HG03460 (cell line): ENCODE measurements at regions not wholly inside any gene's neighbourhood (a gene's known extent, or its start where the extent isn't known, plus 50 kb on each side); places are given as distances from the start of the nearest gene placed in this dataset.
"Not testable (repeated sequence)": the region's sequence is repeated elsewhere in the genome, so short reads cannot be mapped to it uniquely, and the experiment has no call there.

Experiments
- ATAC-seq: cut with Tn5 transposase; IDR thresholded peaks from one replicate; pipeline ENCODE4 v1.9.1; 2021; ENCODE audit not compliant: unreplicated experiment

DNA sequence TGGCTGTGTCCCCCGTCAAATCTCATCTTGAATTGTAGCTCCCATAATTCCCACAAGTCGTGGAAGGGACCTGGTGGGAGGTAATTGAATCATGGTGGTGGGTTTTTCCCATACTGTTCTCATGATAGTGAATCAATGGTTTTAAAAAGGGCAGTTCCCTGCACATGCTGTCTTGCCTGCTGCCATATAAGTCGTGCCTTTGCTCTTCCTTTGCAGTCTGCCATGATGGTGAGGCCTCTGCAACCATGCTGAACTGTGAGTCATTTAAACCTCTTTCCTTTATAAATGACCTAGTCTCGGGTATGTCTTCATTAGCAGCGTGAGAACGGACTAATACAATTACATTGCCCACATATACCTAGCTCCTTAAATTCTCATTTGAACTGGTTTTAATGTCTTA lies 353.0 kb upstream of the KLF4 start:
- no peak for ATAC-seq

DNA sequence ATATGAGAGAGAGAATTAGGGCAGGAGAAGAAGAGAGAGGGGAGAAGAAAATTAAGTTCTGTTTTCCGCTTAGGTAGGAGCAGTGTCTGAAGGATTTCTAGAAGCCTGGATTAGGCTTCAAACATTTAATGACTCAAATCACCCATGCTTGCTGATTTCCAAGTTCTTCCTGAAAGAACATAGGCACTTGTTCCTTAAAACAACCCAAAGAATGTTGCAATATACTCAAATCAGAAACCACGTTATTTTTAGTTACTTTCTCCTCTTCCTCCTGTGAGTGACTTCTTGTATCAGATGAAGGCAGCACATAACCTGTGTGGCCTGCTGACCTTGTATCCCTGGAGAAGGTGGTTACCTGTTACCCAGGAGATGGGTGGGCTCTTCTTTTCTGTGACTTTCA lies 351.5 kb upstream of the KLF4 start:
- ATAC-seq: no peak

DNA sequence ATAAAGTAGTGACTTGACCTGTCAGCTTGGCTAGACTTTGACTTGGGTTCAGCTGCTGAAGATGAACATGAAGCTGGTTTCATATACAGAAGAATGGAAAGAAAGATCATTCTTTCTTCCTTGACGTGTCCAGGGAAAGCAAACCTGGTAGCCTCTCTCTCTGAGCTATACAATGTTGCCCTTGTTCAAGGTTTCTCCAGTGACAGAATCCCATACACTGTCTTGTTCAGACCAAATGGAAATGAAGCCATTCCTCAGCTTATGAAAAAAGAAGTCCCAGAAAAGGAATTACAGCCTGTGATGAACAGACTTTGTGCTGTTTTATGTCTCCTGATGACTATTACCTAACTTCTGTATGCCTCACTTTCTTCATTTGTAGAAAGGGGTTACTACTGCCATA lies 349.8 kb upstream of the KLF4 start:
- no peak for ATAC-seq

DNA sequence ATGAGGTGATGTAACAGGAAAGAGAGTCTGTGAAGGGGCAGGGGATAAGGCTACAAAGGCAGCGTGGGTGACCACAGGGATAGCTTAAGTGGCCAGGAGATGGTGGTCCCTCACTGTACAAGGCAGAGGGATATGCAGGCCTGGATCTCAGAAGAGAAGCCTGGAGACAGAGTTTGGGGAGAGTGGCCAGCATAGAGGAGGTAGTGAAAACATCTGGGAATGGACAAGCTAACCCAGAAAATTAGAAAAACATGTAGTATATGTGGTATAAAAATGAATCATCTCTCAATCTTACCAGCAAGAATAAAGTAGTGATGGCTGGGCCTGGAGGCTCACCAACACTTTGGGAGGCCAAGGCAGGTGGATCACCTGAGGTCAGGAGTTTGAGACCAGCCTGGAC lies 349.2 kb upstream of the KLF4 start:
- no peak for ATAC-seq

DNA sequence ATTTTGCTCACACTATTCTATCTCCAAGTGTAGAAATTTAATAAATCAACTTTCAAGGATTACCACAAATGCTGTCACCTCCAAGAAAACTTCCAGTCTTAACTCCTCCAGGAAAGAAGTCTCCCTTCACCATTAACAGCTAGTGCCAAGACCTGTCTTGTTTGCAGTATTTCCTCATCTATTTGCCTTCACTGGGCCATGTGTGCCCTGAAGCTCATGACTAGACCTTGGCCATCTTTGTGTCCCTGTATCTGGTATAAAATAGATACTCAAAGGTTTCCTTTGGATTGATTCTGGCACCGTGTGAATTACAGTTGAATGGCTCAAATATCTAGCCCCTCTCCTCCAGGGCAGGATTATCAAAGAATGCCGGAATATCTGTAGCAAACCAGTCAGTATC lies 346.7 kb upstream of the KLF4 start:
- ATAC-seq: no peak

DNA sequence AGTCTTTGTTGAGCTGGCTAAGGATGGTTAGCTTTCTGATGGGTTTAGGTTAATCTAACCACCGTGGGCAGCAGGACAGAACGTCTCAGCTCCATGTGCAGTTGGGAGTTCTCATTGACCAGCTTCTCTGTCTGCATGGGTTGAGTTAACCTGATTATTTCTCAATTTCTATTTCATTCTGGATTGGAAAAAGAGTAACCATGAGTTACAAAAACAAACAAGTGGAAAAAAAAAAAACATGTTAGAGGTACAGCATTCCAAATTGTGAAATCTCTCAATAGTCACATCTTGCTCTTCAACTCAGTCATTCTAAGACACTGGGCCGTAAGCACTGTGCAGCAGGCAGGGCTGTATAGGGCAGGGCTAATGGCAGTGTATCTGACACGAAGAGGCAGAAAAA lies 343.7 kb upstream of the KLF4 start:
- ATAC-seq: no peak

DNA sequence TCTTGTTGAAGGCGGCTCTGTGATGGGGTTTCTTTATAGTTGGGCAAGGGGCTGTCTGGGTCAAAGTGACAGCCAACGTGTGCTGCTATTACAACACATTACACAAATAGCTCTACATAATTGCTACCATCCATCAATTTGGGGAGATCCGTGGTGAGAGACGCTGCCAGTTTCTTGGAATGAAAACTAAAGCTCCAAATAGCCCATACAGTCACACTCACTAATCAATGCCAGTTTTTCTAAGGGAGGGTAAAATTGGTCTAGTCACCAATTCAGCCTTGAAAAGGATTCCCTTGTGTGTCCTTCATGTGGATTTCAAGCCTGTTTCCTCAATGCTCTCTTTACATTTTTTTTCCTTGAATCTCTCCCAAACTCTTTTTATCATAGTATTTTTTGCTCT lies 343.3 kb upstream of the KLF4 start:
- no peak for ATAC-seq

DNA sequence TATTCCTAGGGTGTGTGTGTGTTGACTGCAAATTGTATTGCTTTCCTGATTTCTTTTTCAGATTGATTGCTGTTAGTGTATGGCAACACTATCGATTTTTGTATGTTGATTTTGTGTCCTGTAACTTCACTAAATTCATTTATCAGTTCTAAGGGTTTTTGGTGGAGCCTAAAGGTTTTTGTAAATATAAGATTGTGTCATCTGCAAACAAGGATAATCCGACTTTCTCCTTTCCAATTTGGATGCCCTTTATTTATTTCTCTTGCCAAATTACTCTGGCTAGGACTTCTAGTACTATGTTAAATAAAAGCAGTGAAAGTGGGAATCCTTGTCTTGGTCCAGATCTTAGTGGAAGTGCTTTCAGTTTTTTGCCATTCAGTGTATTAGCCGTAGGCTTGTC lies 340.9 kb upstream of the KLF4 start:
- no peak for ATAC-seq

DNA sequence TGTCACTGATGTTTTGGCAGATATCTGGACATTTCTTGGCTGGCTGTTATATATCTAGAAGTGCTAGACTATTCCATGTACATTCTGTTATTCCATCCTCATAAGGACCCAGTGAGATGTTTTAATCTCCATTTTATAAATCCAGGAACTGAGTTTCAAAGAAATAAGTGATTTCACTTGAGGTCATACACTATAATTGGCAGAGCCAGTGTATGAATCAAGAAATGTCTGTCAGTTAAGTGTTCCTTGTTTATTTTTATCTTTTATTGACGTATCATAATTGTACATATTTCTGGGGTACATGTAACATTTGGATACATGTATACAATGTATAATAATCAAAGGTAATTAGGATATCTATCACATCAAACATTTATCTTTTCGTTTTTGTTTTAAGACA lies 338.3 kb upstream of the KLF4 start:
- no peak for ATAC-seq

DNA sequence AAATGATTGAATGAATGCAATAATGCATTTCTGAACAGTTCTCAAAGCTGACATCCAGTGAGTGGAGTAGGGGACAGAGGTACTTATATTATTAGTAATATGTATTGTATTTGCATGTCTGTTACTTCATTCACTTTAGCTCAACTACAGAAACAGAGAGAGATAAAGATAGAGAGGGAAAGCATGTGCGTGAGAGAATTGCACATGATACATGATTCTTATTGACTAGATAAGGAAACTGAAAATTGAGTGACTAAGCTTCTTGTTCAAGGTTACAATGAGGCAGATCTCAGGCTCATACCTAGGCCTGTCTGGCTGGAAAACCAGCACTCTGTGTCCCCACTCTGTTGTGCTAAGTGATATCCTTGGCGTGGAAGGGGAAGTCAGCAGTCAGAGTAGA lies 337.7 kb upstream of the KLF4 start:
- no peak for ATAC-seq

DNA sequence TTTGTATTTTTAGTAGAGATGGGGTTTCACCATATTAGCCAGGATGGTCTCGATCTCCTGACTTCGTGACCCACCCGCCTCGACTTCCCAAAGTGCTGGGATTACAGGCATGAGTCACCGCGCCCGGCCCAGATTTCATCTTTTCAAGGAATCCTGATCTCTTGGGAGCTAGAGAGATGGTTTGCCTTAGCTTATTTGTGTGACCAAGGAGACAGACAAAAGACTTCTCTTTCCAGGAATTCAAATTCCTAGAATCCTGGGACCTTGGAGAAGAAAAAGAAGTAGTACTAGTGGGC lies 337.1 kb upstream of the KLF4 start:
- ATAC-seq: not testable (repeated sequence)

DNA sequence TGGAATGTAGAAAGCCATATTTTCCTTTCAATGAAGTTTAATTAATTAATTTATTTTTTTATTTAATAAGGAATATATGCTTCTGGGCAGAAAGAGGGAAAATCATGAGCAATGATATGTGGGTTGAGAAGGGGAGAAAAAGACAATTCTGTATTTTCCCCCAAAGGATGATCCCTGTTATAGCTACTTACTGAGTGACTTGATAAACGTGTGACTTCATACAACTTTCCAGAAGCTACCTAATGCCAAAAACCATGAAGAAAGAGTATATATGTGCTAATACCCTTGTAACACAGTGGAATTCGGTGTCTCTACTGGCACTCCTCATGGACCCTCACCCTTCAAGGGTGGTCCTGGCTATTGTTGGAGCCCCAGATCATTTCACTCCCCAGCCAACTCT lies 335.0 kb upstream of the KLF4 start:
- ATAC-seq: no peak

DNA sequence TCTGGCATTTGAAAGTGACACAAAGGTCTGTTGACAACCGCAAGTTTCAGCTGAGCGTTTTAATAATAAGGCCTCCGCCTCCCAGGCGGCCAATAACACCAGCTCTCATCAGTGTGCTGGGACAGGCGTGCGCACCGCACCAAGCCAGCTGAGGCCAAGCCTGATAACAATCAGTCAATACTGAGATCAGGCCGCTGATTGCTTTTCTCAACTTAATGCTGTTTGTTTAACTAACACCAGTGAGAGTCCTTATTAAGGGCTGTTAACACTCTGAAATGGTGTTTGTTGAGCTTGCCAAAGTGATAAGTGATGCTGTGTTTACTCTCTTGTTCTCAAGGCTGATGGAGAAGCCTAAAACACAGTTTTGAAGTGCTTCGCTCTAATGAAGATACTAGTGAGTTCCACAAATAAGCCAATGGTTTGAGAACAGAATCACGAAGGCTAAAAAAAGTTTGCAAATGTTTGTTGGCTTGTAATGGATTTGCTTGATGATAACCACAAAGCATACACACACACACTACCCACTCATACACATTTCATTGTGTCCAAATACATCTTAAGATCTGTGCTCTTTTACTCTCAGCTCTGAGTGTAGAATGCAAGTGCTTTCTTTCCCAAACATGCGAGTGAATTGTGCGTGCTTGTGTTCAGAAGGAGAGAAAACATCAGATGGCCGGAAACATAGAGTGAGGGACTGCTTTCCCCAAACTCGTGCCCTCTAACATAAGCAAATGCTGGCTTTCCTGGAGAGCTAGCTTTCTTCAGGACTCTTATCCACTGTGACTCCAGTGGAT lies 330.4 kb upstream of the KLF4 start:
- ATAC-seq: no peak

DNA sequence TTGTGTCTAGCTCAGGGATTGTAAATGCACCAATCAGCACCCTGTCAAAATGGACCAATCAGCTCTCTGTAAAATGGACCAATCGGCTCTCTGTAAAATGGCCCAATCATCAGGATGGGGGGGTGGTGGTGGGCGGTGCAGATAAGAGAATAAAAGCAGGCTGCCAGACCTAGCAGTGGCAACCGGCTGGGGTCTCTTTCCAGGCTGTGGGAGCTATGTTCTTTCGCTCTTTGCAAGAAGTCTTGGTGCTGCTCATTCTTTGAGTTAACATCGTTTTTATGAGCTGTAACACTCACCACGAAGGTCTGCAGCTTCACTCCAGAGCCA lies 328.9 kb upstream of the KLF4 start:
- not testable (repeated sequence) for ATAC-seq

DNA sequence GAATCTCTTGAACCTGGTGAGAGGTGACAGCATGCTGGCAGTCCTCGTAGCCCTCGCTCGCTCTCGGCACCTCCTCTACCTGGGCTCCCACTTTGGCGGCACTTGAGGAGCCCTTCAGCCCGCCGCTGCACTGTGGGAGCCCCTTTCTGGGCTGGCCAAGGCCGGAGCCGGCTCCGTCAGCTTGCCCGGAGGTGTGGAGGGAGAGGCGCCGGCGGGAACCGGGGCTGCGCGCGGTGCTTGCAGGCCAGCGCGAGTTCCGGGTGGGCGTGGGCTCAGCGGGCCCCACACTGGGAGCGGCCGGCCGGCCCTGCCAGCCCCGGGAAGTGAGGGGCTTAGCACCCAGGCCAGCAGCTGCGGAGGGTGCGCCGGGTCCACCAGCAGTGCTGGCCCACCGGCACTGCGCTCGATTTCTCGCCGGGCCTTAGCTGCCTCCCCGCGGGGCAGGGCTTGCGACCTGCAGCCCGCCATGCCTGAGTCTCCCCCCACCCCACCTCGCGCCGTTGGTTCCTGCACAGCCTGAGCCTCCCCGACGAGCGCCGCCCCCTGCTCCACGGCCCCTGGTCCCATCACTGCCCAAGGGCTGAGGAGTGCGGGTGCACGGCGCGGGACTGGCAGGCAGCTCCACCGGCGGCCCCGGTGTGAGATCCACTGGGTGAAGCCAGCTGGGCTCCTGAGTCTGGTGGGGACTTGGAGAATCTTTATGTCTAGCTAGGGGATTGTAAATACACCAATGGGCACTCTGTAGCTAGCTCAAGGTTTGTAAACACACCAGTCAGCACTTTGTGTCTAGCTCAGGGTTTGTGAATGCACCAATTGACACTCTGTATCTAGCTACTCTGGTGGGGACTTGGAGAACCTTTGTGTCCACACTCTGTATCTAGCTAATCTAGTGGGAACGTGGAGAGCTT lies 328.3 kb upstream of the KLF4 start:
- ATAC-seq: not testable (repeated sequence)

DNA sequence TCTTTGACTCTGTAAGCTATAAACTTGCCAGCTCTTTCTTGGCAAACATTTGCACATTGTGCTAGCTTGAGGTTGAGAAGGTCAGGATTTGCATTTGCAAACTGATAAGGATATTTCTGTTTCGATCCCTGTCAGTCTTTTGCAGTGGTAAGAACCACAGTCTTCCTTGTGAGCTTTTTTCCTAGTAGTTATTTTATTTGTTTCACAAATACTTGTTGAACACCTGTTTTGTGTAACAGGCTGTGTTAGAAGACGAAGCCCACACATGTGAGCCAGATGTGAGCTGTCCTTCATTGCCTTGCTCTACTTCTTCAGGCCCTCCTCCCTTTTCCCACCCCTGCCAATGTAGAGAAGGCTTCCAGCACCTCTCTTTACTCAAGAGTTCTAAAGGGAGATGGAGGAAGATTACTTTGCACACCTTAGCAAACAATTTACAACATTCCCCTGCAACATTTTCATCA lies 327.0 kb upstream of the KLF4 start:
- no peak for ATAC-seq

DNA sequence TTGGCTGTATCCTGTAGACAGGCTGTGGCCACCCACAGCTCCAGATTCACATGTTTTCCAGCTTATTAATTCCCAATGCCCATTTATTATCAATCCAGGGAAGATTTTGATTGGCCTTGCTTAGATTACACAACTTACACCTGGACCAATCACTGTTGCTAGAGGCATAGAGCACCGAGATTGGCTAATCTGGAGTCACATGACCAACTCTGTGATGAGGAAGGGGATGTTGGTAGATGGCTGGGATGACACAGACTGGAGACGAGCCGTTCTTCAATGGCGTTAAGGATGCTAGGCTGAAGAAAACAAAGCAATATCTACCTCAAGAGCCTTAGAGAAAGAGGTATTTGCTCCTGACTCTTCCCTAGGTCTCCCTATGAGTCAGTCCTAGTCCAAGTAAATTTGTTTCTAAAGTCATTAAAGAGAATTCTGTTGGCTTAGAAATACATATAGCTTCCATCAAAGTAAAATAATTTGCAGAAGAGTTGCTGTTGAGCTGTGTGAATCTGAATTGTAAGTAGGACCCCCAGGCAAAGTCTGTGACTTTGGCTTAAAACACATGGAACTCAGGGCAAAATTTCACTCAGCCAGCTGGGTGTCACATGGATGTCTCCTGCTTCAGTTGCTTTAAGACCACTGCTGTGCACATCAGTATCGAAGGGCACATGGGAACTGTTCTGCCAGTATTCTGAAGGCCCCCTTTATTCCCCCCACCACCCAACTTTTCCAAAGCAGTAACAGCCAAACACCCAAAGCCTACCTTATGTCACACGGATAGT lies 326.4 kb upstream of the KLF4 start:
- no peak for ATAC-seq

DNA sequence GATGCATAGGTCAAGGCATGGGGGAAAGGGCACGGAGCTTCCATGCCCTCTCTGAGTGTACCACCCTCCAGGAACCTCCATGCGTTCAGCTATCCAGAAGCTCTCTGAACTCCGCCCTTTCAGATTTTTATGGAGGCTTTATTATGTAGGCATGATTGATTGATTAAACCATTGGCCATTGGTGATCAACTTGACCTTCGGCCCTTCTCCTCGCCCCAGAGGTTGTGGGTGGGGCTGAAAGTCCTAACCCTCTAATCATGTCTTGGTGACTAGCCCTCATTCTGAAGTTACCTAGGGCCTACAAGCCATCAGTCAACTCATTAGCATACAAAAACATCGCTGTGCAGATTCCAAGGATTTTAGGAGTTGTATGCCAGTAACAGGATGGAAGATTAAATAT lies 323.7 kb upstream of the KLF4 start:
- ATAC-seq: no peak

DNA sequence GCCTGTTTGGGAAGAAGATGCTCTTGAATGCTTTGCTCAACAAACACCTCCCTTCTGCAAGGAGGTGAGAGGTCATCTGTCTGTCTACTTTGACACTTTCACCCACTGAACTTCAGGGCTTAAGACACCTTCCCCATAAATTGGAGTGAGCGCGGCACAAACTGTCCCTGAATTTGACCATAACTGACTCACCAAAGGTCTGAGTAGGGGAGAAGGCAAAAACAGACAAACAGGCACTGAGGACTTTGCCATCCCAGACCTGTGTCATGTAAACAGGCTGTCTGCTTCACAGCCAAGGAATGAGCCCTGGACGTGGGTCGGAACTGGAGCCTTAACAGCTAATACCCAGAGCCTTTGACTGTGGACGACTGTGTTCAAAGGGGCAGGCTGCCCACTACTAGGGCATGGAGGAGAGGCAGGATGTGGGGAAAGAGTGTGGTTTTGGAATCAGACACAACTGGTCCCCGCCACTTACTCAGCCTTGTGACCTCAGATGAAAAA lies 320.9 kb upstream of the KLF4 start:
- ATAC-seq: no peak

DNA sequence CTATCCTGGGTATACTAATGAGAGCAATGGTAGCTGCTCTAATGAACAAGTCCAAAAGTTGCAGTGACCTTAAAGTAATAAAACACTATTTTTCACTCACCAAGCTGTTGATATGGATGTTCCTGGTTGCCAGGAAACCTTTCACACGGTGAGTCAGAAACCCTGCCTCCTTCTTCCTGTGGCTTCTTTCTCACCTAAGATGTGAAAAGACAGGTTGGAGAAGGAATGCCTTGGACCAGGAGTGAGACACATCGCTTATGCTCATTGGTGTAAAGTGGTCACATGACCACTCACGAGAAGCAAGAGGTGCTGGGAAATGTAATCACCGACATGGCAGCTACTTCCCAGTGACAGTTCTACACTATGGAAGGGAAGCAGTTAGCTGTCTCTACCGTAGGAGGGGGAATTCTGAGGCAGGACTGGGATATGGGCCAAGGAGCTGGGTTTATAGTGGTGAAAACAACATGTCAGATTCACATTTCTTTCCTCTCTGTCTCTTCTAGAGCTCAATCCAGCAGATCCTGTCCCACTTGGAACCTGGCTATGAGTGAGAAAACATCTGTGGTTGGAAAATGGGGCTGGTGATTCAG lies 320.4 kb upstream of the KLF4 start:
- no peak for ATAC-seq

DNA sequence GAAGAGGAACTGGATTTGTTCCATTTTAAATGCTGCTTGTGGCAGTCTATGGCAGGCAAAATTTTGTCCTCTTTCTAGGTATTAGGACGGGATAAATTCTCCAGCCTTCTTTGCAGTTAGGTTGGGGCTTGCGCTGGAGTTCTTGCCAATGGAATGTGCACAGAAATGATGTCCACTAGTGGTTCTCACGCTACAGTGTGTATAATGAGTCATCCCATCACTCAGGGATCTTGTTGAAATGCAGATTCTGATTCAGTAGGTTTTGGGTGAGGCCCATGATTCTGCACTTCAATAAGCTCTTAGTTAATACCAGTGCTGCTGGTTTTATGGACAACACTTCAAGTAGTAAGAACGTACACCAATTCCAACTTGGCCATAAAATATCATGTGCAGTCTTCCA lies 317.6 kb upstream of the KLF4 start:
- no peak for ATAC-seq
